PC-3 (cell line): ENCODE measurements at regions not wholly inside any gene's neighbourhood (a gene's known extent, or its start where the extent isn't known, plus 50 kb on each side); places are given as distances from the start of the nearest gene placed in this dataset.

Source experiments
- CTCF ChIP-seq: fragments of 300-600 bp; sonication (generic); conservative IDR thresholded peaks from 2 replicates; pipeline ENCODE4 v1.5.1; 2017; ENCODE audit warnings: antibody characterized with exemption, low read depth, mild to moderate bottlenecking, low read length
- EZH2 ChIP-seq: fragments of 300-600 bp; sonication (generic); IDR thresholded peaks from one replicate; pipeline ENCODE4 v1.6.1; 2017; ENCODE audit warnings: antibody characterized with exemption, mild to moderate bottlenecking, low read length; ENCODE audit not compliant: unreplicated experiment
- EZH2phosphoT487 ChIP-seq: fragments of 300-600 bp; sonication (generic); IDR thresholded peaks from 2 replicates; pipeline ENCODE4 v1.6.1; 2018; ENCODE audit warnings: mild to moderate bottlenecking, antibody characterized with exemption, low read length, borderline replicate concordance

GRCh38 chr2:204260901-204261300, 284.4 kb upstream of the PARD3B start:
- TF ChIP-seq CTCF (no peak), EZH2 (no peak), EZH2phosphoT487 (no peak)
